H9 (cell line): ENCODE measurements at regions not wholly inside any gene's neighbourhood (a gene's known extent, or its start where the extent isn't known, plus 50 kb on each side); places are given as distances from the start of the nearest gene placed in this dataset.

Source experiments
- DNase-seq: peaks from one replicate; pipeline ENCODE4 v3.0.0-alpha.2; 2017
- H2AFZ ChIP-seq: one replicate; pipeline ENCODE4 v1.6.1; 2013; ENCODE audit warnings: mild to moderate bottlenecking, low read length, control low read depth, moderate library complexity
- H2AK5ac ChIP-seq: 2 replicates; pipeline ENCODE4 v1.6.1; 2013; ENCODE audit warnings: low read length, control low read depth, mixed read lengths; ENCODE audit not compliant: insufficient read length
- H2BK120ac ChIP-seq: one replicate; pipeline ENCODE4 v1.6.1; 2013; ENCODE audit warnings: low read depth, mild to moderate bottlenecking, low read length, control low read depth, inconsistent platforms; ENCODE audit not compliant: poor library complexity, severe bottlenecking
- H2BK12ac ChIP-seq: 2 replicates; pipeline ENCODE4 v1.6.1; 2013; ENCODE audit warnings: low read length, control low read depth, mixed read lengths, low read depth; ENCODE audit not compliant: insufficient read length
- H2BK15ac ChIP-seq: 2 replicates; pipeline ENCODE4 v1.6.1; 2013; ENCODE audit warnings: low read depth, low read length, control low read depth
- H2BK20ac ChIP-seq: one replicate; pipeline ENCODE4 v1.6.1; 2013; ENCODE audit warnings: low read depth, mild to moderate bottlenecking, low read length, control low read depth, inconsistent platforms; ENCODE audit not compliant: poor library complexity, severe bottlenecking
- H2BK5ac ChIP-seq: 2 replicates; pipeline ENCODE4 v1.6.1; 2013; ENCODE audit warnings: low read length, control low read depth, mixed read lengths; ENCODE audit not compliant: insufficient read length
- H3K14ac ChIP-seq: 2 replicates; pipeline ENCODE4 v1.6.1; 2013; ENCODE audit warnings: low read length, control low read depth; ENCODE audit not compliant: insufficient read depth
- H3K18ac ChIP-seq: 2 replicates; pipeline ENCODE4 v1.6.1; 2013; ENCODE audit warnings: low read depth, mild to moderate bottlenecking, mixed read lengths, low read length, control low read depth; ENCODE audit not compliant: insufficient read length
- H3K23ac ChIP-seq: 2 replicates; pipeline ENCODE4 v1.6.1; 2013; ENCODE audit warnings: low read length, control low read depth, mixed read lengths, low read depth; ENCODE audit not compliant: insufficient read length
- H3K23me2 ChIP-seq: 2 replicates; pipeline ENCODE4 v1.6.1; 2013; ENCODE audit warnings: low read depth, mild to moderate bottlenecking, mixed read lengths, low read length, control low read depth; ENCODE audit not compliant: insufficient read length, poor library complexity, severe bottlenecking
- H3K27ac ChIP-seq: 2 replicates; pipeline ENCODE4 v1.5.1; 2013; ENCODE audit warnings: low read length, control low read depth, mixed read lengths, low read depth; ENCODE audit not compliant: insufficient read length
- H3K27me3 ChIP-seq: 2 replicates; pipeline ENCODE4 v1.6.1; 2013; ENCODE audit warnings: low read length, control low read depth, inconsistent platforms; ENCODE audit not compliant: insufficient read depth
- H3K4ac ChIP-seq: 2 replicates; pipeline ENCODE4 v1.6.1; 2013; ENCODE audit warnings: low read depth, mild to moderate bottlenecking, control low read depth, inconsistent platforms, low read length, moderate library complexity
- H3K4me1 ChIP-seq: 2 replicates; pipeline ENCODE4 v1.6.1; 2013; ENCODE audit warnings: low read length, control low read depth, inconsistent platforms; ENCODE audit not compliant: insufficient read depth
- H3K4me2 ChIP-seq: 2 replicates; pipeline ENCODE4 v1.6.1; 2013; ENCODE audit warnings: low read length, control low read depth, mixed read lengths; ENCODE audit not compliant: insufficient read length, insufficient read depth
- H3K56ac ChIP-seq: 2 replicates; pipeline ENCODE4 v1.6.1; 2013; ENCODE audit warnings: low read depth, mild to moderate bottlenecking, mixed read lengths, low read length, control low read depth; ENCODE audit not compliant: insufficient read length
- H3K79me1 ChIP-seq: 2 replicates; pipeline ENCODE4 v1.6.1; 2013; ENCODE audit warnings: low read depth, mild to moderate bottlenecking, moderate library complexity, low read length, control low read depth, inconsistent platforms; ENCODE audit not compliant: insufficient read depth, poor library complexity, severe bottlenecking
- H3K79me2 ChIP-seq: 2 replicates; pipeline ENCODE4 v1.6.1; 2013; ENCODE audit warnings: low read length, control low read depth, inconsistent platforms; ENCODE audit not compliant: insufficient read depth
- H3K9ac ChIP-seq: 2 replicates; pipeline ENCODE4 v1.6.1; 2013; ENCODE audit warnings: low read length, control low read depth, mixed read lengths; ENCODE audit not compliant: insufficient read length; ENCODE audit errors: extremely low read depth
- H3K9me3 ChIP-seq: one replicate; pipeline ENCODE4 v1.6.1; 2013; ENCODE audit warnings: low read depth, low read length, inconsistent platforms; ENCODE audit not compliant: control insufficient read depth
- H3T11ph ChIP-seq: one replicate; pipeline ENCODE4 v1.6.1; 2013; ENCODE audit warnings: mild to moderate bottlenecking, low read length, control low read depth, inconsistent platforms
- H4K20me1 ChIP-seq: one replicate; pipeline ENCODE4 v1.6.1; 2013; ENCODE audit not compliant: control insufficient read depth, insufficient read length, insufficient read depth
- H4K5ac ChIP-seq: 2 replicates; pipeline ENCODE4 v1.6.1; 2013; ENCODE audit warnings: low read depth, mild to moderate bottlenecking, mixed read lengths, low read length, control low read depth; ENCODE audit not compliant: insufficient read length
- H4K8ac ChIP-seq: replicated peaks from 2 replicates; pipeline ENCODE4 v1.6.1; 2013; ENCODE audit warnings: low read length, control low read depth, mixed read lengths, low read depth; ENCODE audit not compliant: insufficient read length
- H4K91ac ChIP-seq: 2 replicates; pipeline ENCODE4 v1.6.1; 2013; ENCODE audit warnings: low read depth, mild to moderate bottlenecking, moderate library complexity, mixed read lengths, low read length, control low read depth; ENCODE audit not compliant: insufficient read length
- H3K27ac Mint-ChIP-seq, 3 experiments: 2 replicates in 2 of 3; 3 replicates in 1 of 3; pipeline ENCODE4 v1.8.0; 2020 to 2021; ENCODE audit warnings: mixed read lengths in 3 of 3, mild to moderate bottlenecking in 1 of 3, moderate library complexity in 1 of 3
- H3K27me3 Mint-ChIP-seq: 2 replicates; pipeline ENCODE4 v1.8.0; 2021; ENCODE audit warnings: low read depth, mild to moderate bottlenecking, moderate library complexity, mixed read lengths
- H3K36me3 Mint-ChIP-seq, 3 experiments: 2 replicates in 2 of 3; 3 replicates in 1 of 3; pipeline ENCODE4 v1.8.0; 2020 to 2021; ENCODE audit warnings: low read depth in 3 of 3, mixed read lengths in 3 of 3; ENCODE audit not compliant: insufficient read depth in 1 of 3
- H3K4me1 Mint-ChIP-seq, 2 experiments: 2 replicates each; pipeline ENCODE4 v1.8.0; 2020; ENCODE audit warnings: mixed read lengths in 2 of 2
- H3K4me3 Mint-ChIP-seq, 2 experiments: 2 replicates in 1 of 2; 3 replicates in 1 of 2; pipeline ENCODE4 v1.8.0; 2020 to 2021; ENCODE audit warnings: mild to moderate bottlenecking in 2 of 2, mixed read lengths in 2 of 2, moderate library complexity in 1 of 2
- H3K9me3 Mint-ChIP-seq, 2 experiments: 2 replicates in 1 of 2; 3 replicates in 1 of 2; pipeline ENCODE4 v1.8.0; 2020; ENCODE audit warnings: mild to moderate bottlenecking in 2 of 2, mixed read lengths in 2 of 2, moderate library complexity in 1 of 2
- CTCF ChIP-seq: fragments of 200-600 bp; sonication (generic); conservative IDR thresholded peaks from 3 replicates; pipeline ENCODE4 v1.8.0; 2021; ENCODE audit warnings: antibody characterized with exemption, mild to moderate bottlenecking
- WGBS: extraction: QIAGEN DNeasy Blood & Tissue Kit; methylation state at CpG from one replicate; pipeline ENCODE4 v1.1.7; 2013; ENCODE audit warnings: missing lambda C conversion rate, low lambda C conversion rate, mixed read lengths; ENCODE audit not compliant: insufficient read length; ENCODE audit errors: extremely low coverage; 5-methylcytosine and 5-hydroxymethylcytosine counted together

DNA sequence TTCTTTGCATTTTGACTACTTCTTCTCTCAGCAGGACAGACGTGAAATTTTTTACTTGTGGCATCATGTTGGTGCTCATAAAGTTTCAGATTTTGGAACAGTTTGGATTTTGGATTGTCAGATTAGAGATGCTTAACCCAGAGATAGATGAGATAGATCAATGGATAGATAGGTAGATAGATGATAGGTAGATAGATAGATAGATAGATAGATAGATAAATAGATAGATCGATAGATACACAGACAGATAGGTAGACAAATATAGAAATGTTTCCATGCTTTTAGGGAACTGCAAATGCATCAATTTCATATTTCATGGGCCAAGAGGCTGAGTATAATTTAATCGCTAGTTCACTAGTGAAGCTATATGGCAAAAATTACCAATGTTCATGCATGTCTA is 981.5 kb upstream of the ADGRB3 start:
- Histone ChIP-seq H4K8ac (no peak overlapping the region), H3K14ac (no peak overlapping the region), H3K9me3 (no peaks in the 10 kb centered on the region), H2BK5ac (no peak overlapping the region), H3K56ac (no peak overlapping the region), H4K91ac (no peak overlapping the region), H3K27ac (no peak overlapping the region), H2BK120ac (no peak overlapping the region), H2AFZ (no peak overlapping the region), H4K20me1 (no peaks in the 10 kb centered on the region), H3K18ac (no peak overlapping the region), H3K27me3 (no peaks in the 10 kb centered on the region), H2BK20ac (no peak overlapping the region), H3T11ph (no peak overlapping the region), H3K23me2 (no peaks in the 10 kb centered on the region), H3K23ac (no peak overlapping the region), H3K79me2 (no peaks in the 10 kb centered on the region), H4K5ac (no peak overlapping the region), H3K4me2 (no peak overlapping the region), H3K9ac (no peak overlapping the region), H3K79me1 (no peaks in the 10 kb centered on the region), H2AK5ac (no peak overlapping the region), H3K4ac (no peak overlapping the region), H2BK15ac (no peak overlapping the region), H2BK12ac (no peak overlapping the region), H3K4me1 (no peaks in the 10 kb centered on the region)
- no peaks in the 10 kb centered on the region for H3K36me3 Mint-ChIP-seq
- no peaks in the 10 kb centered on the region for H3K4me1 Mint-ChIP-seq
- no peak for DNase-seq
- no peak overlapping the region for H3K4me3 Mint-ChIP-seq
- TF ChIP-seq CTCF: no peak
- no peak overlapping the region for H3K27ac Mint-ChIP-seq
- no peaks in the 10 kb centered on the region for H3K9me3 Mint-ChIP-seq
- no CpG with 5 or more reads among the region's 3 CpGs for WGBS
- no peaks in the 10 kb centered on the region for H3K27me3 Mint-ChIP-seq
